Right ventricle myocardium superior (tissue), 1 donor: ENCODE measurements at regions not wholly inside any gene's neighbourhood (a gene's known extent, or its start where the extent isn't known, plus 50 kb on each side); places are given as distances from the start of the nearest gene placed in this dataset.

ENCODE experiments used
- ATAC-seq: fragments of 200-7000 bp; cut with Tn5 transposase; one replicate; pipeline ENCODE4 v1.9.1; 2020; ENCODE audit warnings: mild to moderate bottlenecking; ENCODE audit not compliant: poor library complexity
- DNase-seq: peaks from one replicate; pipeline ENCODE4 v3.0.0-alpha.2; 2020
- intact Hi-C: fragments of 100-400 bp; cut with DNase I; formaldehyde crosslinking; loops from one replicate; pipeline ENCODE4 v1.11.2; 2022
- donor health status: DM: no; HTN: yes; CAD: no; lungs with severe emphysema.

DNA sequence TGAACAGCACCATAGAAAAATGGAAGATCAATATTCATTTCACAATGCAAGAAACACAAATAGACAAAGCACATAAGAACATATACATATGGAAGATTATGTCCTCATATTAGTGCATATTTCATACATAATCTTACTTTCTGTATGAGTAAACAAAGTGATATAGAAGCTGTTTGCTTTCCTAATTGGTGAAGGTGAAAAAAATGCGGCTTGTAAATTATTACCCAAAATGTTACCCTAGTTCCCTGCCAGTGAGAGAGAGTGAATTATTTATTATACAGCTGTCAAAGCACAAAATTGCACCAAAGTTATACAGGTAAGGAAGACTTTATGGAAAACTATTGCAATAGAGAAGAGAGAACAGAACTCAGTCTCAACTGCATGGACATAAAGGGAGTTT is 1485.0 kb upstream of the CDH9 start:
- DNase-seq (no peak), ATAC-seq (no peak)
- intact Hi-C loops: no loop called here

DNA sequence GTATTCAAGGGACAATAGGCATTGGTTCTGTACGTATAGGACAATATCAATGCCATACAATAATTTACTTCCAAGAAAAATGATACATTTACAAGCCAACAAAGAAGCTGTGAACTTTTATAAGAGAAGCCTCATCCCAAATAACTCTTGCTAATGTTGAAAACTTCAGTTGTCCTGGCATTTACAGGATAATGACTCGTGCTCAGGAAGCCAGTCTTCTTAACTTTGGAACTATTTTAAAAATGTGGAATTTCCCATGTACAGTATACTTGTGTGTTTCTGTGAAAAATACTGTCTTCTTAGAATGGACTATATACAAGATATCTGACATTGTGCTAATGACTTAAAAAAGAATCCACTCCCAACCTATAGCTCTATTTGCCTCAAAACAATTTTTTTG is 1479.3 kb upstream of the CDH9 start:
- intact Hi-C loops: no loop called here
- ATAC-seq: no peak
- DNase-seq: no peak

DNA sequence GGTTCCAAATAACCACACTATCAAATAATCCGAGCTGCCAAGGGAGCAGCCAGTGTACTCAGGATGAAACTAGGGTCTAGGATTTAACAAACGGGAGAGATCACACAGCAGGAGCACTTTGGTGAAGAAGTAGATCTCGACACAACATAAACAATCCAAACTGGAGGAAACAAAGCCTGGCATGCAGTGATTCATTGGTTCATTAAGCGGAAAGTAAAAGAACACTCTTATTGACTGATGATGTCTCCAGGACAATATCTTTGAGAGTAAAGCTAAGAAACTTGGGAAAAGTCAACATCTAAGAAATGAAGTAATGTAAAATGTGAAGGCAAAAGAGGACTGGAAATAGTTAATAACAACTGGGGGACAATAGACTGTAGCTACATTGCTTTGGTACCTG is 1478.3 kb upstream of the CDH9 start:
- no peak for ATAC-seq
- intact Hi-C loops: no loop called here
- DNase-seq: no peak

DNA sequence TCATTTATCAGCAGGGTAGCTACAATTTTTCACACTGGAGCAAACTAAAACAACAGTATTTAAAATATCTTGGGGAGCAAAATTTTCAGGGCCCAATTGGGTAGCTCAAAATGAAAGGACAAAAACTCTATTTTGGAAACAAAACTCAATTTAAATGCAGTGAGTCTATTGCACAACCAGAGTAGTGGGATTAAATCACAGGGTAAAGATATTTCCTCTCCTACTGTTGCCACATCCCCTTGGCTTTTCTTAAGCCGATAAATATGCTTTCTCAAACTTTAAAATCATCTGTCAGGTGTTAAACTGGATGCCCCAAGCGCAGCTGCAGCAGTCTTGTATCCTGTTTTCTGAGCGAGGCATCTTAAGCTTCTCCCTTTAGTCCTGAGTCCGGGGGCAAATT is 1474.3 kb upstream of the CDH9 start:
- no peak for ATAC-seq
- intact Hi-C loops: no loop called here
- no peak for DNase-seq

DNA sequence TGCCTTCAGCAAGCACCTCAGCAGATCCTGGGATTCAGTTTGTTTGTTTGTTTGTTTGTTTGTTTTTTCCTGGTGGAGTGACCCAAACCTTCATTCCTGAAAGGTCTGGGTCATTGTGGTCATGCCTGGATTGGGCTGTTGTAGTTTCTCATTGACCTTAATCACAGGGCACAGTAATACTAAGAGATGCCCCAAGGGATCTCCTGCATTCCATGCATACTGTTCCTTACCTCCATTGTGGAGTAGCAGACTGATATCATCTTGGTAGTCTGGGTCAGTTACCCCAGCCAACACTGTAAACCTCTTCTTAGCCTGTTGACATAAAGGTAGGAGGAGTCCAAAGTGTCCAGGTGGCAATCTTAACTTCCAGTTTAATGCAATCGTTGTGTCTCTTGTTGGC is 1466.7 kb upstream of the CDH9 start:
- DNase-seq (no peak), ATAC-seq (no peak)
- intact Hi-C loops: no loop called here

DNA sequence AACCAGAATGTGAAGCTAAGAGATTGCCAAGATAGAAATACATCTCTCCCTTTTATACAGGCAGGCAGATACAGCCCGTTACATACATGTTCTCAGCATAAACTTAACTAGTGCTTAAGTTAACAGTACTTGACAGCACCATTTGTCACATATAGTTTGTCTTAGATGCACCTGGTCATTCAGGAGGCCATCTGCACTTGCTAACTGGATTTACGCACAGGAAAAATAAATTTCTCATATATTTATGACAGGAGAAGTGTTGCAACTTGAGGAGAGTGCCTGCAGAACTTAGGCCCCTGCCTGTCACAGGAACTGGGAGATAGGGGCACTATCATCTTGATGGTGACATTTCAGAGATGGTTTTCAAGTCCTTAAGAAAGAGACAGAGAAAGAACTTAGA is 1462.1 kb upstream of the CDH9 start:
- ATAC-seq (no peak), DNase-seq (no peak)
- intact Hi-C loops: no loop called here

DNA sequence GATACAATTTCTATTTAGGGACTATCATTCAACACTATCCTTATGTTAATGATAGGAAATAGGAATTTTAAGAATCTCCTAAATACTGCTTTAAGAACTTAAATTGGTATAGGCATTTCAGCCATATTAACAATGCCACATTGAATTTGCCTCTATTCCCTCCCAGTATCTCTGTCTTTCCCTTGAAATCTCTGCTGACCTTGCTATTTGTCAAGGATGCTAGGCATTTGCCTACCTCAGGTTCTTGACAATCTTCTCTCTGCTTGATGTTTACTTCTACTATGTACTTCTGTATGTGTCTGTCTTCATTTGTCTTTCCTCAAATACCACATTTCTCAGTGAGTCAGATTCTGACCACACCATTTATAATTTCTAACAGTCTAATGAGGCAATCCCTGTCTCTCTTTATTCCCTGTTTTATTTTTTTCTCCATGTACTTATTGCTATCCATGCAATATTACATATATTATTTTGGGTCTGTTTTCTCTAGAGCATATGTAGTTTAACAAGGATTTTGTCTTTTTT is 1461.4 kb upstream of the CDH9 start:
- intact Hi-C loops: no loop called here
- no peak for DNase-seq
- no peak for ATAC-seq

DNA sequence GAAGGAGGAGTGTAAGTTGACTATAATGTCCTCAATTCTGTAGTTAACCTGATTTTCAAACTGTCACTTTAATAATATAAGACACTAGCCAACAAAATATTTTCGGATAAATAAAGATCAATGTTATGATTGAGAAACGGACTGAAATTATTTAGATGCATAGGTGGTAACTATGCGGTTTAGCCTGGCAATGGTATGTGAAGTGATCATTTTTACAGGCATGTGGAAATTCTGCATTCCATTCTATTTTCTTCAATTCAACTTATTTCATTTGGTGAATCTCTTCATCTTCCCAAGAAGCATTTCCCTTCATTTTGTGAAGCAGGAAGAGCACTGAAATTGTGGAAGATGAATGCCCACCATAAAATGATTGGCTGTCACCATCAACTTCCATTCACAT is 1457.5 kb upstream of the CDH9 start:
- intact Hi-C loops: no loop called here
- no peak for ATAC-seq
- DNase-seq: no peak

DNA sequence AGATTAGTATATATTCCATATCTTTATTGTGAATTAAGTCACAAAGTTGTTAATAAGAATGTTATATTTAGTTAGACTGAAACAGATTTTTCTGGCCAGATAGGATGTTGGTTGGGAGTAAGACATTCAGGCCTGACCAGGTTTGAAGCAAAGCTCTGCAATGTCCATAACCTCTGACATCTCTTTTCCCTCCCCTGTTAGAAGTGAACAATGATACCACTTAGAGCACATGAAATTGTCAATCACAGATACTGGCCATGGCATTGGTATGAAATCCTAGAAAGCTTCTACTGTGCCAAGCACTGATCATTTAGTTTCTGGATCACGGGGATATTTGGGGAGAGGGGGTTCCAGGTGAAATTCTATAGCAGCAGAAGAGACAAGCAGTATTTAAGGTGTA is 1455.1 kb upstream of the CDH9 start:
- intact Hi-C loops: no loop called here
- ATAC-seq (no peak), DNase-seq (no peak)

DNA sequence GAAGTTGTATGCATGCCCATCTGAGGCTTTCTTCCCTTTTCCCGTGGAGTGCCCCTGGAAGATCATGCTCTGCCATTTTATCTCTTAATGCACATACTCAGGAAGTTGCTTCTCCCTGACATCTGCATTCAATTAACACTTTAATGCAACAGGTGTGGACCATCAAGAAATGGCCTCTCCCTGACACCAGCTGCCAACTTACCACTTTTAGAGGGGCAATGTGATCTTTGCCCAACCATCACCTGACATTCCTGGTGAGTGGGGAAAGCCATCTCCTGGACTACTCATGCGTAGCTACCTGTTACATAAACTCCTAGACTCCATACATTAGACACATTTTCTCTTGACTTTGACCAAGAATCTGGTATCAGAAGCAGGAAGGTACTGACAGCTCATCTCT is 1450.4 kb upstream of the CDH9 start:
- ATAC-seq (no peak), DNase-seq (no peak)
- intact Hi-C loops: no loop called here

DNA sequence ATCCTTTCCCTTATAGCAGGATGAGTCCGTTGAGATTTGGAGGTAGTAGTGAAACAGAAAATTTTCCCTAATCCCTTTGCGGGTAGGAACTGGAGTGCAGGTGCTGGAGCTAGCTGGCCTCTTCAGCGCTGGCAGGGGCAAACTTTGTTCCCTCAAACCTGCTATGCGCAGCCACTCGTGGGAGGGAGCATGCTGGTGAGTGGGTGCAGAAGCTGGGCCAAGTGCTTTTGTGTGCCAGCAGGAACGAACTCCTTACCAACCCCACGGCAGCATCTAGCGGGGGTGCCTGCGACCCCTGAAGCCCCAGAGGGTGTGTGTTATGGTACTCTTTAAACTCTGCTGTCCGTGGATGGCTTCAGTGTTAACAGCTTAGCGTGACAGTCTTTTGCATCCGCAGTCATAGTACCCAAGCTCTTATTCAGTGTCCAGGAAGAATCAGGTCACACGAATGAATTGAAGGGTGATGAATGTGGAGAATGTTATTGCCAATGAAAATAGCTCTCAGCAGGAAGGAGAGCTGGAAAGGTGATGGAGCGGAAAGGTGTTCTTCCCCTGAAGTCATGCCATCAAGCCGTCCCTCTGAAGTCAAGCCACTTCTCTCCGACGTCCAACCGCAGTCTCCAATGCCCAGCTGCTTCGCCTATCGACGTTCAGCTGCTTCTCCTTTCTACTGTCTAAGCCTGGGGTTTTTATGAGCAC is 1445.1 kb upstream of the CDH9 start:
- ATAC-seq (no peak), DNase-seq (no peak)
- intact Hi-C loops: no loop called here

DNA sequence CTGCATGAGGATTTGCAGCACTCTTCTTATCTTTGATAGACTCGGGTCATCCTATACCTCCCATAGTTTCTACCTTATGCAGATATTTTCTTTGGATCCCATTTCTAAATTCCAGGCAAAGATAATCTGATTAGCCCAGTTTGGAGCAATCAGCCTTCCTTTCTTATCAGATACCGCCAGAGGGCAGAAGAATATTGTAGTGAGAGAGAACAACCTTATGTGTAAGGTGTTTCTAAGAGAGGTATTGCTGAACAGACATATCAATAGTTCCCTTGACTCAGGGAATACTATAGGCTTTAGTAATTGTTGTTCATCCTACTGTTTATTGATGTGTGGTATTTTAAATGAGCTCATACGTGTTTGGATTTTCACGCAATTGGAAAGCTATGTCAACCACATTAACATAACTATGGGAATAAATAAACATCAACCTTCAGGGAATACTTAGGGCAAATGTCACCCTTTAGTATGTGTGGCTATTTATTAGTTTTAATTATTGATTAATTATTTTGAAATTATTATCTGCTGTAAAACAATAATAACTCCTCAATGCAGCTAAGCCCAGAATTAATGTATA is 1435.2 kb upstream of the CDH9 start:
- DNase-seq: no peak
- ATAC-seq: no peak
- intact Hi-C loops: no loop called here

DNA sequence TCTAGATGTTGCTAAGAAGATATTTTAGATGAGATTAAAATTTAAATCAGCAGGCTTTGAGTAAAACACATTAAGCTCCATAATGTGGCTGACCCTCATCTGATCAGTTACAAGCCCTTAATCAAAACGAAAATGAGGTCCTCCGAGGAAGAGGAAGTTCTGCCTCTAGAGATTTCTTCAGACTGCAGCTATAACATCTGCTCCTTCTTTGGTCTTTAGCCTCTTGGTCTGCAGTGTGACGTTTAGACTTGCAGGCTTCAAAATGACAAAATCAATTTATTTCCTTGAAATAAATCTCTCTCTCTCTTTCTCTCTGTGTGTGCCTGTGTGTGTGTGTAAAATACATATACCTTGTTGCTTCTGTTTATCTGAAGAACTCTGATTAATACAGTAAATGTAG is 1429.8 kb upstream of the CDH9 start:
- DNase-seq: no peak
- intact Hi-C loops: no loop called here
- ATAC-seq: no peak

DNA sequence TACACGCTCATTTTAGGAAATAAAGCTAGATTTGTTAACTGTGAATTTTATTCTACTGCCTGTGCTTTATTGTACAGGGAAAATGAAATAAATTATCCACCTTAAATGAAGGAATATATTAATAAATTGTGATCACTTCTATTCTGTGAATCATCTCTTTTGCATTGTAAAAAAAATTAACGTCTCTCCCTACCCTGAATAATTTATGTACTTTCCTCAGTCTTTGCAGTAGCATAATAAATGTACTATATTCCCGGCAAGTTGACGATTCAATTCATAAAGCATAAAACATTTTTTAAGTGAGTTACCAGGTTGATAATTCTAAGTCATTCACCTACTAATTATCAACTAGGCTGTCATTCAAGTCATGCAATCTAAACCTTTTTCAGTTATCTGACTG is 1425.3 kb upstream of the CDH9 start:
- ATAC-seq (no peak), DNase-seq (no peak)
- intact Hi-C loops: no loop called here

DNA sequence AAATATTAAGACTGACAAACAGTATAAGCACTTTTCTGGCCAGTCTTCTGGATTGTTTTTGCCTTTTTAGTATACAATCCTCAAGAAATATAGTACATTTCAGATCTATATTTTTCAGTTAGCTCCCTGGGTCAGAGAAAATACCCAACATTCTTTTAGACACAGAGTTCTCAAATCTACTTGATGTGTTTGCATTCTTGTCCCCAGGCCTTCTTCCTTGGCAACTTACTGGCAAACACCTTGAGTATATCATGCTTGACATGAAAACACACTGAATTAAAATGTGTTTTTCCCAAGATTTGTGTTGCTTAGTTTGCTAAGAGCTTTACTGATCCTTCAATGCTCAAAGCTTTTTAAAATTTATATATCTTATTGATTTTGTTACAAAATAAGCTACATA is 1413.1 kb upstream of the CDH9 start:
- intact Hi-C loops: no loop called here

DNA sequence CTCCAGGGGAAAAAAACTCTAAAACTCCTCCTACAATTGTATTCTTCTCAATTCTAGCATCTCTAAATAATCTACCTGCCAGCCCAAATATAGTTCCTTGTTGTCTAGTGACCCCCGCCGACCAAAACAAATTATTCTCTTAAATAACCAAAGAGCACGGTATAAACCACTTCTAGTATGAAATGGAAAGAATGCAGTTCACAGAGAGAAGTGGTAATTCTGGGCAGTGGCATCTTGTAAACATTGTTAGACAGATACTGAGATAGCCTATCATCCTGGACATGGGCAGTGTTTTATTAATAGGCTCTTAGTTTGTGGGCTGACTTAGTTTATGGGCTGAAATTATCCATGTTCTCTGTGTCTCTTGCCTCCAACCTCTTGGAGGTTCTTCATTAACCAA is 1412.6 kb upstream of the CDH9 start:
- intact Hi-C loops: no loop called here
- DNase-seq: no peak

More for the DNA sequence above, 1413.1 kb upstream of the CDH9 start:
- DNase-seq (no peak), ATAC-seq (no peak)

DNA sequence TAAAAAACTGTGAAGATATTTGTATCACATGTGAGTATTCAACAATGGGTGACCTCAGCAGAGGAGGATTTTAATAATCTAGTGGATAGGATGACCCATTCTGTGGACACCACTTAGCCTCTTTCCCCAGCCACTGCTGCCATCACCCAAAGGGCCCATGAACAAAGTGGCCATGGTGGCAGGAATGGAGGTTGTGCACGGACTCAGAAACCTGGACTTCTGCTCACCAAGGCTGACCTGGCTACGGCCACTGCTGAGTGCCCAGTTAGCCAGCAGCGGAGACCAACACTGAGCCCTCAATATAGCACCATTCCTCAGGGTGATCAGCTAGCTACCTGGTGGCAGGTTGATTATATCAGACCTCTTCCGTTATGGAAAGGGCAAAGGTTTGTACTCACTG is 1410.4 kb upstream of the CDH9 start:
- no peak for ATAC-seq
- no peak for DNase-seq
- intact Hi-C loops: no loop called here

More for the DNA sequence above, 1412.6 kb upstream of the CDH9 start:
- ATAC-seq: no peak

DNA sequence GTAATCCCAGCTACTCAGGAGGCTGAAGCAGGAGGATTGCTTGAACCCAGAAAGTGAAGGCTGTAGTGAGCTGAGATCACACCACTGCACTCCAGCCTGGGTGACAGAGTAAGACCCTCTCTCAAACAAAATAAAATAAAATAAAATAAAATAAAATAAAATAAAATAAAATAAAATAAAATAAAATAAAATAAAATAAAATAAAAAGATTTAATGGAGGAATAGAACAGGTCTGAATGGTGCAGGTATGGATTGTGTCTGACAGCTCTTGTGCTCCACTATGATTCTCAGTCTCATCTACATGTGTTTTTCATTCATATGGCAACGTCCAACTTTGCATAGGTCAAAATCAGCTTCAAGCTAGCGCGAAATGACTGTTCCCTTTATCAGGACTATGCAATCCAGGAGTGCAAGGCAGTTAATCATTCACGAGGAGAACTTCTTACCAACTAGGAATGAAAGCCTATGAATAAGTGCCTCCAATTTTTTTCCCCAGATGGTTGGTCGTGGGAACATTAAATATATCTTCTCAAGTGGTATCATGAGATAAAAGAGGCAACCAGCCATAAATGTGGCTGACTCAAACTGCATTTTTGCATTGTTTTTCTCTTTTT is 1392.3 kb upstream of the CDH9 start:
- no peak for ATAC-seq
- no peak for DNase-seq
- intact Hi-C loops: no loop called here

DNA sequence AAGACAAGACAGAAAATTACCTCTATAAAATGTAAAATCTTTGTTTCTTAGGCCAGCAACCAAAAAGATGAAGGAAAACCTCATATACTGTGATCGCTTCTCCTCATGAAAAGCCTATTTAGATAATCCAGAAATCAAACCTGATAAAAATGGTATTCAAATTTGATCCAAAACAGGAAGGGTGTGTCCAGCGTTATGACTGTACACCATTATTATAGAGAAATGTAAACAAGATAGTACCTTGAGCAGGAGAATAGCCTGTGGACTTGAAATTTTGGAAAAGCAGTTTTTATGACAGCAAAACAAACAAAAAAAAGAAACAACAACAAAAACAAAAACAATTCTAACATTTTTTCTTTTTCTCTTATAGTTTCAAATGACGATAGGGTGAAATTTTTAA is 1382.8 kb upstream of the CDH9 start:
- intact Hi-C loops: no loop called here
- ATAC-seq (no peak), DNase-seq (no peak)

DNA sequence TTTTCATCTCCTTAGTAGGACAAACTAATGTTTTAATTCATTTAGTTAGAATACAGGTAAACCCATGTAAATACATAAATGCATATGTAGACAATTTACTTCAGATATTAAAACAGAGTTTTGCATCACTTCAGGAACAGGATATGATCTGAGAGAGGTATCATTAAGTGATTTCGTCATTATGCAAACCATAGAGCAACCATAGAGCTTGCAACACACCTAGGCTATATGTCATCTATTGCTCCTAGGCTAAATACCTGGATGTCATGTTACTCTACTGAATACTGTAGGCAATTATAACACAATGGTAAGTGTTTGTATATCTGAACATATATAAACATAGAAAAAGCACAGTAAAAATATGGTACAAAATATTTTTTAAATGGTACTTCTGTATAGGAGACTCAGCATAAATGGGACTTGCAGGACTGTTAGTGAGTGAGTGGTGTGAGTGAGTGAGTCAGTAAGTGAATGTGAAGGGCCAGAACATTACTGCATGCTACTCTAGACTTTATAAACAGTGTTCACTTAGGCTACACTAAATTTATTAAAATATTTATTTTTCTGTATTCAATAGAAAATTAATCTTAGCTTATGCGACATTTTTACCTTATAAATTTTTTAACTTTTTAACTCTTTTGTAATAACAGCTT is 1377.5 kb upstream of the CDH9 start:
- intact Hi-C loops: no loop called here
- no peak for ATAC-seq
- DNase-seq: no peak
